GM18508 (cell line): ENCODE measurements at regions not wholly inside any gene's neighbourhood (a gene's known extent, or its start where the extent isn't known, plus 50 kb on each side); places are given as distances from the start of the nearest gene placed in this dataset.

ENCODE experiments used
- ATAC-seq: cut with Tn5 transposase; IDR thresholded peaks from one replicate; pipeline ENCODE4 v1.9.1; 2021; ENCODE audit warnings: moderate number of reproducible peaks; ENCODE audit not compliant: insufficient read depth, unreplicated experiment

GRCh38 chr7:22659741-22660140 is 67.3 kb upstream of the IL6 start:
- no peak for ATAC-seq

- no peak for ATAC-seq
Measured at GRCh38 chr7:22658031-22658430, 69.0 kb upstream of the IL6 start.

- ATAC-seq = no peak
Measured at GRCh38 chr7:22657479-22657878, 69.5 kb upstream of the IL6 start.

- ATAC-seq = no peak
Measured at GRCh38 chr7:22655781-22656180, 71.2 kb upstream of the IL6 start.

GRCh38 chr7:22654831-22655230 is 72.2 kb upstream of the IL6 start:
- ATAC-seq = no peak

GRCh38 chr7:22653951-22654350 is 73.0 kb upstream of the IL6 start:
- no peak for ATAC-seq

GRCh38 chr7:22651534-22652243 is 75.3 kb upstream of the IL6 start:
- no peak for ATAC-seq

- no peak for ATAC-seq
Measured at GRCh38 chr7:22651036-22651435, 76.0 kb upstream of the IL6 start.

GRCh38 chr7:22649686-22650085 is 77.3 kb upstream of the IL6 start:
- no peak for ATAC-seq

GRCh38 chr7:22647451-22648257 is 79.3 kb upstream of the IL6 start:
- ATAC-seq = no peak

GRCh38 chr7:22645418-22646181 is 81.4 kb upstream of the IL6 start:
- no peak for ATAC-seq

GRCh38 chr7:22642454-22642853 is 84.5 kb upstream of the IL6 start:
- ATAC-seq = no peak

GRCh38 chr7:22640269-22640668 is 86.7 kb upstream of the IL6 start:
- ATAC-seq = peak; percentile 98

GRCh38 chr7:22639396-22639795 is 87.6 kb upstream of the IL6 start:
- ATAC-seq = no peak

GRCh38 chr7:22635349-22635748 is 91.7 kb upstream of the IL6 start:
- ATAC-seq = no peak

GRCh38 chr7:22633954-22634474 is 93.0 kb upstream of the IL6 start:
- ATAC-seq = no peak

GRCh38 chr7:22633286-22633953 is 93.6 kb upstream of the IL6 start:
- no peak for ATAC-seq

- ATAC-seq = no peak
Measured at GRCh38 chr7:22632674-22633073, 94.3 kb upstream of the IL6 start.

GRCh38 chr7:22631730-22632129 is 95.3 kb upstream of the IL6 start:
- ATAC-seq = no peak

GRCh38 chr7:22630069-22630468 is 96.9 kb upstream of the IL6 start:
- no peak for ATAC-seq
